ENCODE measurements at regions not wholly inside any gene's neighbourhood (a gene's known extent, or its start where the extent isn't known, plus 50 kb on each side); places are given as distances from the start of the nearest gene placed in this dataset.

- H3K27ac Mint-ChIP-seq, result no peak overlapping the region
- H3K4me3 Mint-ChIP-seq, result no peak overlapping the region
- peaks cover 2% of the 10 kb centered on the region for H3K36me3 Mint-ChIP-seq (ENCODE audit: low read depth)
These were observed 87.3 kb upstream of the PIK3CG start for GRCh38 chr7:106777674-106778299.

GRCh38 chr7:106778656-106779250, 86.3 kb upstream of the PIK3CG start:
- peak overlapping the region; percentile 5 for H3K27ac Mint-ChIP-seq
- no peaks in the 10 kb centered on the region for H3K27me3 Mint-ChIP-seq
- no peaks in the 10 kb centered on the region for H3K36me3 Mint-ChIP-seq (ENCODE audit: low read depth)
- H3K4me3 Mint-ChIP-seq, result no peak overlapping the region
- peaks cover 31% of the 10 kb centered on the region for H3K4me1 Mint-ChIP-seq (ENCODE audit: low read depth)
- peaks cover 9% of the 10 kb centered on the region for H3K9me3 Mint-ChIP-seq

More at GRCh38 chr7:106777674-106778299, 87.3 kb upstream of the PIK3CG start:
- H3K4me1 Mint-ChIP-seq (ENCODE audit: low read depth), result peaks cover 41% of the 10 kb centered on the region
- no peaks in the 10 kb centered on the region for H3K27me3 Mint-ChIP-seq
- peaks cover 9% of the 10 kb centered on the region for H3K9me3 Mint-ChIP-seq

GRCh38 chr7:106779877-106780276, 85.2 kb upstream of the PIK3CG start:
- Mint-ChIP-seq H3K4me1 (ENCODE audit: low read depth) (peaks cover 22% of the 10 kb centered on the region), H3K27ac (no peak overlapping the region), H3K9me3 (peaks cover 9% of the 10 kb centered on the region), H3K27me3 (no peaks in the 10 kb centered on the region), H3K4me3 (no peak overlapping the region), H3K36me3 (ENCODE audit: low read depth) (no peaks in the 10 kb centered on the region)

GRCh38 chr7:106781007-106781406, 84.1 kb upstream of the PIK3CG start:
- no peak overlapping the region for H3K4me3 Mint-ChIP-seq
- H3K9me3 Mint-ChIP-seq, result peaks cover 9% of the 10 kb centered on the region
- H3K36me3 Mint-ChIP-seq (ENCODE audit: low read depth), result no peaks in the 10 kb centered on the region
- no peaks in the 10 kb centered on the region for H3K27me3 Mint-ChIP-seq
- peaks cover 10% of the 10 kb centered on the region for H3K4me1 Mint-ChIP-seq (ENCODE audit: low read depth)
- no peak overlapping the region for H3K27ac Mint-ChIP-seq

GRCh38 chr7:106781828-106782544, 83.1 kb upstream of the PIK3CG start:
- no peak overlapping the region for H3K27ac Mint-ChIP-seq
- H3K4me1 Mint-ChIP-seq (ENCODE audit: low read depth), result peaks cover 4% of the 10 kb centered on the region
- H3K36me3 Mint-ChIP-seq (ENCODE audit: low read depth), result no peaks in the 10 kb centered on the region
- no peaks in the 10 kb centered on the region for H3K27me3 Mint-ChIP-seq
- H3K4me3 Mint-ChIP-seq, result no peak overlapping the region
- H3K9me3 Mint-ChIP-seq, result peaks cover 2% of the 10 kb centered on the region

GRCh38 chr7:106783286-106783685, 81.8 kb upstream of the PIK3CG start:
- Mint-ChIP-seq H3K4me3 (no peak overlapping the region), H3K36me3 (ENCODE audit: low read depth) (no peaks in the 10 kb centered on the region), H3K27ac (no peak overlapping the region), H3K4me1 (ENCODE audit: low read depth) (no peaks in the 10 kb centered on the region), H3K27me3 (no peaks in the 10 kb centered on the region), H3K9me3 (no peaks in the 10 kb centered on the region)

- H3K4me3 Mint-ChIP-seq, result no peak overlapping the region
- H3K36me3 Mint-ChIP-seq (ENCODE audit: low read depth), result no peaks in the 10 kb centered on the region
- no peaks in the 10 kb centered on the region for H3K4me1 Mint-ChIP-seq (ENCODE audit: low read depth)
- no peak overlapping the region for H3K27ac Mint-ChIP-seq
- no peaks in the 10 kb centered on the region for H3K27me3 Mint-ChIP-seq
- no peaks in the 10 kb centered on the region for H3K9me3 Mint-ChIP-seq
These were observed 76.4 kb upstream of the PIK3CG start for GRCh38 chr7:106788637-106789036.

GRCh38 chr7:106791526-106791925, 73.6 kb upstream of the PIK3CG start:
- H3K27me3 Mint-ChIP-seq, result no peaks in the 10 kb centered on the region
- H3K9me3 Mint-ChIP-seq, result no peaks in the 10 kb centered on the region
- H3K27ac Mint-ChIP-seq, result no peak overlapping the region
- H3K4me1 Mint-ChIP-seq (ENCODE audit: low read depth), result no peaks in the 10 kb centered on the region
- no peak overlapping the region for H3K4me3 Mint-ChIP-seq
- no peaks in the 10 kb centered on the region for H3K36me3 Mint-ChIP-seq (ENCODE audit: low read depth)

GRCh38 chr7:106792233-106792926, 72.7 kb upstream of the PIK3CG start:
- Mint-ChIP-seq H3K4me1 (ENCODE audit: low read depth) (no peaks in the 10 kb centered on the region), H3K4me3 (no peak overlapping the region), H3K9me3 (peaks cover 7% of the 10 kb centered on the region), H3K27ac (no peak overlapping the region), H3K36me3 (ENCODE audit: low read depth) (no peaks in the 10 kb centered on the region), H3K27me3 (no peaks in the 10 kb centered on the region)

GRCh38 chr7:106793015-106793975, 71.8 kb upstream of the PIK3CG start:
- Mint-ChIP-seq H3K27me3 (no peaks in the 10 kb centered on the region), H3K27ac (no peak overlapping the region), H3K4me1 (ENCODE audit: low read depth) (no peaks in the 10 kb centered on the region), H3K4me3 (no peak overlapping the region), H3K36me3 (ENCODE audit: low read depth) (no peaks in the 10 kb centered on the region), H3K9me3 (peaks cover 9% of the 10 kb centered on the region)

GRCh38 chr7:106794276-106795083, 70.6 kb upstream of the PIK3CG start:
- Mint-ChIP-seq H3K27me3 (no peaks in the 10 kb centered on the region), H3K36me3 (ENCODE audit: low read depth) (no peaks in the 10 kb centered on the region), H3K9me3 (peaks cover 9% of the 10 kb centered on the region), H3K4me1 (ENCODE audit: low read depth) (no peaks in the 10 kb centered on the region), H3K27ac (no peak overlapping the region), H3K4me3 (no peak overlapping the region)

- peaks cover 3% of the 10 kb centered on the region for H3K27me3 Mint-ChIP-seq
- no peak overlapping the region for H3K27ac Mint-ChIP-seq
- H3K9me3 Mint-ChIP-seq, result peaks cover 9% of the 10 kb centered on the region
- H3K4me3 Mint-ChIP-seq, result no peak overlapping the region
- no peaks in the 10 kb centered on the region for H3K4me1 Mint-ChIP-seq (ENCODE audit: low read depth)
- H3K36me3 Mint-ChIP-seq (ENCODE audit: low read depth), result no peaks in the 10 kb centered on the region
These were observed 69.8 kb upstream of the PIK3CG start for GRCh38 chr7:106795084-106795876.

GRCh38 chr7:106795877-106796231, 69.2 kb upstream of the PIK3CG start:
- Mint-ChIP-seq H3K4me3 (no peak overlapping the region), H3K36me3 (ENCODE audit: low read depth) (no peaks in the 10 kb centered on the region), H3K27ac (no peak overlapping the region), H3K9me3 (peaks cover 9% of the 10 kb centered on the region), H3K4me1 (ENCODE audit: low read depth) (no peaks in the 10 kb centered on the region), H3K27me3 (peaks cover 3% of the 10 kb centered on the region)

Measured in stimulated activated naive CD8-positive, alpha-beta T cell treated with anti-CD3 and anti-CD28 coated beads, Interleukin-15, Interleukin-2, amounts not matched to agents 100 ng/mL and 50 ng/mL, for 24 hours (primary cell).